ENCODE measurements at regions not wholly inside any gene's neighbourhood (a gene's known extent, or its start where the extent isn't known, plus 50 kb on each side); places are given as distances from the start of the nearest gene placed in this dataset.

DNA sequence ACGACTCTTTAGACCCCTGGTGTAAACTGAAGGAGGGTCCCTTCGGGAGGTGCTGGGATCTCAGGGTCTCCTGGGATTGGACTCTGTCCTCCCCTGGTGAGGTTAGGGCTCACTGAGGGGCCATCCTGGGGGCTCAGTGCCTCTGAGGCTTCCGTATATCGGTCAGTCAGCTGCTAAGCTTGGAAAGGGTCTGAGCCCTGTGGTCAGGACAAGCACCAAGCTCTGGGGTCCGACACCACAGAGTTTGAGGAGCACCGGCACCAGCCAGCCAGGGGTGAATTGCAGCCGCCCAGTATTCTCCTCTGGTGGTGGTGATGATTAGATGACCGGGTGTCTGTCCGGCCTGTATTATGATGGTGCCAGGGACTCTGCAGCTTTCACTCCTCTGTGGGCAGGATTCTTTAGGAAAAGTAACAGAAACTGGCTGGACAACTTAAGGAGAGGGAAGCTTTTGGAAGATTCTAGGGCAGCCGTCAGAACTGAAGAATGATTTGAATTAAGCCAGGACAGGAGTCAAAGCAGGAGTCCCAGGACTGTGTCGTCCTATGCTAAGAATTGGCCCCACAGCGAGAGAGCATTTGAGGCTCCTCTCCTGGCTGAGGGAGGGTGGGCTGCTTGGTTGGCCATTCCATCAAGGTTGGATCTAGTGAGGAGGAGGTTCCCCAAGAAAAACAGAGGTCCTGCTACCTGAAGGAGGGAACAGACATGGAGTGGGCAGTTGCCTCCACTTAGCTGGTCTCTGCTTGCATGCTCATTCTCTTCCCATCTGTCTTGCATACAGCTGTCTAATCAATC lies 158.6 kb upstream of the HS6ST1 start:
- TF ChIP-seq, protein P1, sequence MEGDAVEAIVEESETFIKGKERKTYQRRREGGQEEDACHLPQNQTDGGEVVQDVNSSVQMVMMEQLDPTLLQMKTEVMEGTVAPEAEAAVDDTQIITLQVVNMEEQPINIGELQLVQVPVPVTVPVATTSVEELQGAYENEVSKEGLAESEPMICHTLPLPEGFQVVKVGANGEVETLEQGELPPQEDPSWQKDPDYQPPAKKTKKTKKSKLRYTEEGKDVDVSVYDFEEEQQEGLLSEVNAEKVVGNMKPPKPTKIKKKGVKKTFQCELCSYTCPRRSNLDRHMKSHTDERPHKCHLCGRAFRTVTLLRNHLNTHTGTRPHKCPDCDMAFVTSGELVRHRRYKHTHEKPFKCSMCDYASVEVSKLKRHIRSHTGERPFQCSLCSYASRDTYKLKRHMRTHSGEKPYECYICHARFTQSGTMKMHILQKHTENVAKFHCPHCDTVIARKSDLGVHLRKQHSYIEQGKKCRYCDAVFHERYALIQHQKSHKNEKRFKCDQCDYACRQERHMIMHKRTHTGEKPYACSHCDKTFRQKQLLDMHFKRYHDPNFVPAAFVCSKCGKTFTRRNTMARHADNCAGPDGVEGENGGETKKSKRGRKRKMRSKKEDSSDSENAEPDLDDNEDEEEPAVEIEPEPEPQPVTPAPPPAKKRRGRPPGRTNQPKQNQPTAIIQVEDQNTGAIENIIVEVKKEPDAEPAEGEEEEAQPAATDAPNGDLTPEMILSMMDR (IDR thresholded peaks at IDR 0.05; ENCODE audit: borderline replicate concordance), result no peak
- Histone ChIP-seq H3K9me3 (replicated peaks) (peaks cover 13% of the 10 kb centered on the region), H3K27ac (replicated peaks) (no peak overlapping the region), H3K27me3 (ENCODE audit: low read depth) (peaks cover 9% of the 10 kb centered on the region), H3K4me3 (no peak overlapping the region), H3K36me3 (no peaks in the 10 kb centered on the region), H3K4me1 (peaks cover 21% of the 10 kb centered on the region)
- intact Hi-C loops (cut with micrococcal nuclease), result no loop called here
- DNase-seq, result no peak

DNA sequence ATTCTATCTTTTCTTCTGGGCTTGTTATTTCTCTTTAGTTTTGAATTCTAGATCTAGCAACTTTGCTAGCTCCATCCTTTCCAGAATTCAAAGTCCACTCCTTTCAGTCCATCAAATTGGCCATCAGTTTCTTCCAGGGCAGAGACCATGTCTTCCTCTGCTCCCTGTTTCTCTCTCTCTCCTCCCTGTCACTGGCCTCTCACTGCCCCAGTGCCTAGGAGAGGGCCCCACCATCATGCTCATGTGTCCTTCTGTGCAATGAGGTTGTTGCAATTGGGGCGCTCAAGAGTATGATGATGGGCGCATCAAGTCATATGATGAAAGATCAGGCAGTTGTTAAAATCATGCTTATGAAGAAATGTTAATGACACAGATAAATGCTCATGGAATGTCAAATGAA lies 159.2 kb upstream of the HS6ST1 start:
- Histone ChIP-seq H3K27ac (replicated peaks) (no peak overlapping the region), H3K9me3 (replicated peaks) (peaks cover 13% of the 10 kb centered on the region), H3K4me1 (peaks cover 14% of the 10 kb centered on the region), H3K4me3 (no peak overlapping the region), H3K27me3 (ENCODE audit: low read depth) (peaks cover 9% of the 10 kb centered on the region), H3K36me3 (no peaks in the 10 kb centered on the region)
- intact Hi-C loops (cut with micrococcal nuclease), result no loop called here
- TF ChIP-seq, protein P1 (IDR thresholded peaks at IDR 0.05; ENCODE audit: borderline replicate concordance), result no peak
- DNase-seq, result no peak

DNA sequence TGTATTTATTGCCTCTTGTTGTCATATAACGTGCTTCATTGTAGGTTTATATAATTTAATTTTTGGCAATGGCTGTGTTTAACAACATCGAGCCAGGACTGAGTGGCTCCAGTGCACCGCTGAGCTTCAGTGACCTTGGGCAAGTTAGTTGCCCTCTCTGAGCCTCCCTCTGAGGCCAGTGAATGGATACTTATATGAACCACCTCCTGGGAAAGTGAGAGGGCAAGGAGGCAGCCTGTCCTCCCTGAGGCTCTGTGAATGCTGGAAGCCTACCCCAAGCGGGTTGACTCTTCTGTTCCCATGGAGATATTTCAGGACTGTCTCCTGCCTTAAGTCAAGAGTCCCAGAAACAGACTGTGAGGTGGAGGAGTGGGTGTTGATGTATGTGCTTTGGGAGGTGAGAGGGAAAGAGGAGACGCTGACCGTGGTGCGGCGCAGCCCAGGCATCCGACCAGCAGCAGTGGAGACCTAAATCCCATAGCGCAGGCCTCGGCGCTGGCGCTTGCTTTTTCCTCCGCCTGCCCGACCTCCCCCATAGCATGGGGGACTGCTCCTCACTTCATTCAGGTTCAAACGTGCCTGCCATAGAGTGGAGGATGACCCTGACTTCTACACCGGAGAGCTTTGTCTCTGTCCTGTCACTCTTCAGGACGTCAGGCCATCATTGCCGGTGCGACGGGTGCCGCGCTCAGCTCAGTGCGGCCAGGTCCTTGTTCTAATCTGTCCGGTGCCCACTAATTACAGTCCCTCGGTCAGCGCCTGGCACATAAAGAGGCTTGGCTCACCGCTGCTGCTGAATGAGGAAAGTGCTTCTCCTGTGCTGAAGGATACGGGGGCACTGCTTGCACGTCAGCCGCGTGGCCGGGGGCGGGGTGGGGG lies 167.3 kb upstream of the HS6ST1 start:
- Histone ChIP-seq H3K27ac (replicated peaks) (no peak overlapping the region), H3K36me3 (no peaks in the 10 kb centered on the region), H3K4me3 (no peak overlapping the region), H3K4me1 (no peaks in the 10 kb centered on the region), H3K9me3 (replicated peaks) (peaks cover 11% of the 10 kb centered on the region), H3K27me3 (ENCODE audit: low read depth) (no peaks in the 10 kb centered on the region)
- no peak for DNase-seq
- TF ChIP-seq, protein P1 (IDR thresholded peaks at IDR 0.05; ENCODE audit: borderline replicate concordance), result no peak
- intact Hi-C loops (cut with micrococcal nuclease), result no loop called here

DNA sequence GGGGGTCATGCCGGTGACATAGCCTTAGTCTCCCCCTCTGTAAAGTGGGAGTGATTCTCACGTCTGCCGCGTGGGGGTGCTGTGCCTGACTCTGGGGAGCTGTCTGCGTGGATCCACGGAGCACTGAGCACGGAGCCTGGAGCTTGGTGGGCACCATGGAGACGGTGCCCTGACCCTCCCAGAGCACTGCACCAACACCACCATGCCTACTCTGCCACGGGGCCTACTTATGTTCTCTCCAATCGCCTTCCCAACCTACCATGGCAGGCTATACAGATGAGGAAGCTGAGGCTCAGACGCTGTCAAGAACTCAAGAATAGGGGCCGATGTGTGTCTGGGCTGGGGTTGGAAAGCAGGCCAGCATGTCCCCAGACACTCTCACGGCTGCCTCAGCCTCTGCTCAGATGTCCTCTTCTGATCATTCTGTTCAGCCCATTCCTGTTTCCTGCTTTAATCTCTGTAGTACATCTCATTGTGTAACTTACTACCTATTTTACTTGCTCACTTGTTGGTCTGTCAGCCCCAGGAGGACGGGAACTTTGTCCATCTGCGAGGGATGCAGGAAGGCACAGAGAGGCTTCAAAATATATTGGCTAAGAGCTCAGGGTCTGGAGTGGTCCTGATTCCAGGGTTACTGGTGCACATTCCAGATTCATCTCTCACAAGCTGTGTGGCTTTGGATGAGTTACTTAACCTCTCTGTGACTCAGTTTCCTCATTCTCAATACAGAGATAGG lies 168.1 kb upstream of the HS6ST1 start:
- no peaks in the 10 kb centered on the region for H3K36me3 ChIP-seq
- H3K9me3 ChIP-seq (replicated peaks), result peaks cover 2% of the 10 kb centered on the region
- TF ChIP-seq, protein P1 (IDR thresholded peaks at IDR 0.05; ENCODE audit: borderline replicate concordance), result no peak
- intact Hi-C loops (cut with micrococcal nuclease), result no loop called here
- no peaks in the 10 kb centered on the region for H3K4me1 ChIP-seq
- DNase-seq, result no peak
- no peaks in the 10 kb centered on the region for H3K27me3 ChIP-seq (ENCODE audit: low read depth)
- H3K27ac ChIP-seq (replicated peaks), result no peak overlapping the region
- H3K4me3 ChIP-seq, result no peak overlapping the region

DNA sequence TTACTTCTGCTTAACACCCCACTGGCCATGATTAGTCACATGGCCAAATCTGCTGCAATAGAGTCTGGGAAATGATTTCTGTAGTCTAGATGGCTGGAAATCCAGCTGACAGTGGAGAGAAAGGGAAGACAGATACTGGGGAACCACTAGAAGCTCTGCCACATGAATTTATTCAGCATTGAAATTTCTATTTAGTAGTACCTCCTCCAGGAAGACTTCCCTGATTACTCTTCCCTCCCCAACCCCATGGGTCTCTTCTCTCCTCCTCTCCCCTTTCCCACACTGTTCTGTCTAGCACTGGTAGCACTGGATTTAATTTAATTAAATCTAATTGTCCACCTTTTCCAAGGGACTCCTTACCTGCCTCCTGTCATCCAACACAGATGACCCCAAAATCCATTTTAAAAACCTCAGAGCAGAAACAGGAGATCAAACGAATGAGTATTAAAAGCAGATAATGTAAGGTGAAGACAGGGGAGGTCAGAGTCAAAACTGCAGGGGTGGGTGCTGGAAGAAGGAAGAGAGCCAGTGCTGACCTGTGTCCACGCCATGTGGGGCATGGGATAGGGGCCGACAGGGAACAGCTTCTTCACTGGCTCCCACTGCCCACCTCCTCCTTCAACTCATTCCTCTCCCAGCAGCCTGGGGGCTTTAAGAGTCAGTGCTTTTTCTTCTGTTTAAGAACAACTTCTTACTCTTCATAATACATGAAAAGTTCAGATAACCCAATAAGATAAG lies 169.2 kb upstream of the HS6ST1 start:
- no peak overlapping the region for H3K27ac ChIP-seq (replicated peaks)
- H3K4me3 ChIP-seq, result no peak overlapping the region
- TF ChIP-seq, protein P1 (IDR thresholded peaks at IDR 0.05; ENCODE audit: borderline replicate concordance), result no peak
- intact Hi-C loops (cut with micrococcal nuclease), result no loop called here
- H3K4me1 ChIP-seq, result no peaks in the 10 kb centered on the region
- peaks cover under 1% of the 10 kb centered on the region for H3K27me3 ChIP-seq (ENCODE audit: low read depth)
- DNase-seq, result no peak
- peaks cover 3% of the 10 kb centered on the region for H3K9me3 ChIP-seq (replicated peaks)
- no peaks in the 10 kb centered on the region for H3K36me3 ChIP-seq

Measured in left ventricle myocardium inferior (tissue), 1 donor.